GM12892 (cell line): ENCODE measurements at regions not wholly inside any gene's neighbourhood (a gene's known extent, or its start where the extent isn't known, plus 50 kb on each side); places are given as distances from the start of the nearest gene placed in this dataset.

Experiments used
- POLR2A ChIP-seq: IDR thresholded peaks from 2 replicates; pipeline ENCODE4 v1.6.1; 2011; ENCODE audit warnings: low read depth, low read length, control low read depth
- POLR2AphosphoS5 ChIP-seq: IDR thresholded peaks from 2 replicates; pipeline ENCODE4 v1.6.1; 2011; ENCODE audit warnings: low read depth, low read length, control low read depth

DNA sequence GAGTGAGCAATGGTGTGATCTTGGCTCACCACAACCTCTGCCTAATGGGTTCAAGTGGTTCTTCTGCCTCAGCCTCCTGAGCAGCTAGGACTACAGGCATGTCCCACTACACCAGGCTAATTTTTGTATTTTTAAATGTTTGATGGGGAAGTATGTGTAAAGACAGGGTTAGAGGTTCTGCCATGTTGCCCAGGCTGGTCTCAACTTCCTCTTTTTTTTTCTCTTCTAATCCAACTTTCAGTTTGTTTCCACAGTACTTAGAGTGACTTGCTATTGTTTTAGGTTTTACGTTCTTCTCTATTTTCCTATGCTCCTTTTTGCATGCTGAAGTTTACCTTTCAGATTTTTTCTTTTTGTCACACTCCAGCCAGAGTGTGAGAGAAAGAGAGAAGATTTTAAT, 1433.0 kb downstream of the UQCRFS1 start:
- no peak for TF ChIP-seq POLR2AphosphoS5
- TF ChIP-seq POLR2A: no peak
